ENCODE measurements at regions not wholly inside any gene's neighbourhood (a gene's known extent, or its start where the extent isn't known, plus 50 kb on each side); places are given as distances from the start of the nearest gene placed in this dataset.

DNA sequence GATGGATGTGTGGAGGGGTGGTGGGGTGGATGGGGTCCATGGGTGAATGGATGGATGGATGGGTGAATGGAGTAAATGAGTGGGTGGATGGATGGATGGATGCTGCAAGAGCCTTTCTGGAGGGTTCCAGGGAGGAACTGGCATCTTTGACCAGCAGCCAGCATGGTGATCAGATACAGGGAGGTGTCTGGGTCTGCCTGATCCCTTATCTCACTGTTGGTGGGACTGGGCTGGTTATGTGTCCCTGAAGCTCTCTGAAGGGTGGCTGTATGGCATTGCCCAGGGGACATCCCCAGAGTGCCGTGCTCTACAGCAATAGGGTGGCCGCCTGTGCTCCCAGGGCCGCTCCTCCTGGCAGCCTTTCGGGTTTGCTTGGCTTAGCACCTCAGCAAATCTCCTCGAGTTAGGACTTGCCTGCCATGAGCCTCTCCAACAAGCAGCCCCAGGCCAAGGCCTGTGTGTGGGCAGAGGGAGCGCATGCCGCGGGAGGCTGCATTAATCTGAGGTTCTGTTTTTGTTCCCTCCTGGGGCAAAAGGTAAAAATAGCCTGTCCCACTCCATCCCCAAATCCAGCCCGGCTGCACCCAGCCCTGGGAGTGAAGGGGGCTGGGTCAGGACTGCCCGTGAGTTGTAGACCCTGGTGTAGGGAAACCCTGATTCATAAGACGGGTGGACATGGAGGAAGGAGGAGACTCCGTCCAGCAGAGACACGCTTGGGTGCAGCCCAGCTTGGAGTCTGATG is 165.4 kb downstream of the SEC14L1 start:
- TF ChIP-seq MIER2 (CRISPR knock-in tag; IDR thresholded peaks at IDR 0.05) (no peak), TERF1 (CRISPR knock-in tag; IDR thresholded peaks at IDR 0.05) (no peak), SUZ12 (IDR thresholded peaks at IDR 0.05; ENCODE audit: low read depth, low read length) (no peak), FOXA1 (IDR thresholded peaks at IDR 0.05) (no peak), FOXA1 (CRISPR knock-in tag; IDR thresholded peaks at IDR 0.05) (no peak), ARNT2 (CRISPR knock-in tag; IDR thresholded peaks at IDR 0.05; ENCODE audit: low read depth) (no peak), ZNF280B (CRISPR knock-in tag; IDR thresholded peaks at IDR 0.05; ENCODE audit: borderline replicate concordance) (peak; percentile 79; the same call in 1 of the 2 replicates), ZFP36 (IDR thresholded peaks at IDR 0.05; ENCODE audit: borderline replicate concordance, low read depth, low read length, partially characterized antibody) (no peak), ZNF12 (CRISPR knock-in tag; IDR thresholded peaks at IDR 0.05) (peak; percentile 59)
- TF ChIP-seq, protein P1, sequence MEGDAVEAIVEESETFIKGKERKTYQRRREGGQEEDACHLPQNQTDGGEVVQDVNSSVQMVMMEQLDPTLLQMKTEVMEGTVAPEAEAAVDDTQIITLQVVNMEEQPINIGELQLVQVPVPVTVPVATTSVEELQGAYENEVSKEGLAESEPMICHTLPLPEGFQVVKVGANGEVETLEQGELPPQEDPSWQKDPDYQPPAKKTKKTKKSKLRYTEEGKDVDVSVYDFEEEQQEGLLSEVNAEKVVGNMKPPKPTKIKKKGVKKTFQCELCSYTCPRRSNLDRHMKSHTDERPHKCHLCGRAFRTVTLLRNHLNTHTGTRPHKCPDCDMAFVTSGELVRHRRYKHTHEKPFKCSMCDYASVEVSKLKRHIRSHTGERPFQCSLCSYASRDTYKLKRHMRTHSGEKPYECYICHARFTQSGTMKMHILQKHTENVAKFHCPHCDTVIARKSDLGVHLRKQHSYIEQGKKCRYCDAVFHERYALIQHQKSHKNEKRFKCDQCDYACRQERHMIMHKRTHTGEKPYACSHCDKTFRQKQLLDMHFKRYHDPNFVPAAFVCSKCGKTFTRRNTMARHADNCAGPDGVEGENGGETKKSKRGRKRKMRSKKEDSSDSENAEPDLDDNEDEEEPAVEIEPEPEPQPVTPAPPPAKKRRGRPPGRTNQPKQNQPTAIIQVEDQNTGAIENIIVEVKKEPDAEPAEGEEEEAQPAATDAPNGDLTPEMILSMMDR (CRISPR knock-in tag; IDR thresholded peaks at IDR 0.05): no peak
- TF ChIP-seq, protein P2, sequence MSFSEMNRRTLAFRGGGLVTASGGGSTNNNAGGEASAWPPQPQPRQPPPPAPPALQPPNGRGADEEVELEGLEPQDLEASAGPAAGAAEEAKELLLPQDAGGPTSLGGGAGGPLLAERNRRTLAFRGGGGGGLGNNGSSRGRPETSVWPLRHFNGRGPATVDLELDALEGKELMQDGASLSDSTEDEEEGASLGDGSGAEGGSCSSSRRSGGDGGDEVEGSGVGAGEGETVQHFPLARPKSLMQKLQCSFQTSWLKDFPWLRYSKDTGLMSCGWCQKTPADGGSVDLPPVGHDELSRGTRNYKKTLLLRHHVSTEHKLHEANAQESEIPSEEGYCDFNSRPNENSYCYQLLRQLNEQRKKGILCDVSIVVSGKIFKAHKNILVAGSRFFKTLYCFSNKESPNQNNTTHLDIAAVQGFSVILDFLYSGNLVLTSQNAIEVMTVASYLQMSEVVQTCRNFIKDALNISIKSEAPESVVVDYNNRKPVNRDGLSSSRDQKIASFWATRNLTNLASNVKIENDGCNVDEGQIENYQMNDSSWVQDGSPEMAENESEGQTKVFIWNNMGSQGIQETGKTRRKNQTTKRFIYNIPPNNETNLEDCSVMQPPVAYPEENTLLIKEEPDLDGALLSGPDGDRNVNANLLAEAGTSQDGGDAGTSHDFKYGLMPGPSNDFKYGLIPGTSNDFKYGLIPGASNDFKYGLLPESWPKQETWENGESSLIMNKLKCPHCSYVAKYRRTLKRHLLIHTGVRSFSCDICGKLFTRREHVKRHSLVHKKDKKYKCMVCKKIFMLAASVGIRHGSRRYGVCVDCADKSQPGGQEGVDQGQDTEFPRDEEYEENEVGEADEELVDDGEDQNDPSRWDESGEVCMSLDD (CRISPR knock-in tag; IDR thresholded peaks at IDR 0.05; ENCODE audit: borderline replicate concordance): no peak
- TF ChIP-seq, protein P3, sequence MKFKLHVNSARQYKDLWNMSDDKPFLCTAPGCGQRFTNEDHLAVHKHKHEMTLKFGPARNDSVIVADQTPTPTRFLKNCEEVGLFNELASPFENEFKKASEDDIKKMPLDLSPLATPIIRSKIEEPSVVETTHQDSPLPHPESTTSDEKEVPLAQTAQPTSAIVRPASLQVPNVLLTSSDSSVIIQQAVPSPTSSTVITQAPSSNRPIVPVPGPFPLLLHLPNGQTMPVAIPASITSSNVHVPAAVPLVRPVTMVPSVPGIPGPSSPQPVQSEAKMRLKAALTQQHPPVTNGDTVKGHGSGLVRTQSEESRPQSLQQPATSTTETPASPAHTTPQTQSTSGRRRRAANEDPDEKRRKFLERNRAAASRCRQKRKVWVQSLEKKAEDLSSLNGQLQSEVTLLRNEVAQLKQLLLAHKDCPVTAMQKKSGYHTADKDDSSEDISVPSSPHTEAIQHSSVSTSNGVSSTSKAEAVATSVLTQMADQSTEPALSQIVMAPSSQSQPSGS (CRISPR knock-in tag; IDR thresholded peaks at IDR 0.05): no peak

Data from HepG2 (cell line).